NB4 (cell line): ENCODE measurements at regions not wholly inside any gene's neighbourhood (a gene's known extent, or its start where the extent isn't known, plus 50 kb on each side); places are given as distances from the start of the nearest gene placed in this dataset.

Source experiments
- DNase-seq: peaks from one replicate; pipeline ENCODE4 v3.0.0; 2010; ENCODE audit warnings: low read depth
- H3K4me3 ChIP-seq: one replicate; pipeline ENCODE4 v1.5.1; 2011; ENCODE audit warnings: mild to moderate bottlenecking, low read depth, low read length, moderate library complexity
- MAX ChIP-seq: IDR thresholded peaks from 2 replicates; pipeline ENCODE4 v1.6.1; 2011; ENCODE audit warnings: low read depth, low read length
- MYC ChIP-seq: IDR thresholded peaks from 2 replicates; pipeline ENCODE4 v1.6.1; 2011; ENCODE audit warnings: low read depth, low read length
- POLR2A ChIP-seq: IDR thresholded peaks from 2 replicates; pipeline ENCODE4 v1.6.1; 2011; ENCODE audit warnings: mild to moderate bottlenecking; ENCODE audit not compliant: insufficient read length; ENCODE audit errors: extremely low read depth
- TF ChIP-seq, protein P1 (sequence below): IDR thresholded peaks from one replicate; pipeline ENCODE4 v1.5.1; 2012; ENCODE audit warnings: low read depth, low read length

- no peak for DNase-seq
- no peak overlapping the region for H3K4me3 ChIP-seq
- TF ChIP-seq MYC, result no peak
- no peak for TF ChIP-seq POLR2A
Observed at GRCh38 chr5:125525356-125525755, 778.9 kb upstream of the ZNF608 start.

DNA sequence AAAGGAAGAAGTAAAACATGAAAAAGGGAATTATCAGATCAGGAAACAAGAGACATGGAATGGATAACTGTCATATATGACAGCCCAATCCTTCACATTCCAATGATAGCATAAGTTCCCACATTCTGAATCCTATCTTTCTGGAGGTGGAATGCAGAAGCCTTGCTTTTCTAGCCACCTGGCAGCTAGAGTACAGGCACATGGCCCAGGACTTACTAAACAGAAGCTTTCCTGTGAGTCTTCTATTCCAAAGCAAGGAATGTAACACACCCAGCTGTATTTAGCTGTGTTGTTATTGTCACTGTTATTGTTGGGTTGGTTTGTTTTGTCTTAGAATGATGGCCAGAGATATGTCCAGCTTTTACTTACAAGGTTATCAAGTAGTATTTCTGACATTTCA, 780.5 kb upstream of the ZNF608 start:
- TF ChIP-seq, protein P1, sequence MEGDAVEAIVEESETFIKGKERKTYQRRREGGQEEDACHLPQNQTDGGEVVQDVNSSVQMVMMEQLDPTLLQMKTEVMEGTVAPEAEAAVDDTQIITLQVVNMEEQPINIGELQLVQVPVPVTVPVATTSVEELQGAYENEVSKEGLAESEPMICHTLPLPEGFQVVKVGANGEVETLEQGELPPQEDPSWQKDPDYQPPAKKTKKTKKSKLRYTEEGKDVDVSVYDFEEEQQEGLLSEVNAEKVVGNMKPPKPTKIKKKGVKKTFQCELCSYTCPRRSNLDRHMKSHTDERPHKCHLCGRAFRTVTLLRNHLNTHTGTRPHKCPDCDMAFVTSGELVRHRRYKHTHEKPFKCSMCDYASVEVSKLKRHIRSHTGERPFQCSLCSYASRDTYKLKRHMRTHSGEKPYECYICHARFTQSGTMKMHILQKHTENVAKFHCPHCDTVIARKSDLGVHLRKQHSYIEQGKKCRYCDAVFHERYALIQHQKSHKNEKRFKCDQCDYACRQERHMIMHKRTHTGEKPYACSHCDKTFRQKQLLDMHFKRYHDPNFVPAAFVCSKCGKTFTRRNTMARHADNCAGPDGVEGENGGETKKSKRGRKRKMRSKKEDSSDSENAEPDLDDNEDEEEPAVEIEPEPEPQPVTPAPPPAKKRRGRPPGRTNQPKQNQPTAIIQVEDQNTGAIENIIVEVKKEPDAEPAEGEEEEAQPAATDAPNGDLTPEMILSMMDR, result no peak
- no peak for TF ChIP-seq POLR2A
- TF ChIP-seq MAX, result no peak
- TF ChIP-seq MYC, result no peak
- no peak for DNase-seq
- no peak overlapping the region for H3K4me3 ChIP-seq

- no peak for DNase-seq
- H3K4me3 ChIP-seq, result no peak overlapping the region
- no peak for TF ChIP-seq MAX
- no peak for TF ChIP-seq MYC
- no peak for TF ChIP-seq POLR2A
- TF ChIP-seq, protein P1, result no peak
Observed at GRCh38 chr5:125528881-125529280, 782.4 kb upstream of the ZNF608 start.

GRCh38 chr5:125530833-125531615, 784.6 kb upstream of the ZNF608 start:
- TF ChIP-seq MYC (no peak), MAX (no peak), POLR2A (no peak)
- TF ChIP-seq, protein P1, result no peak
- H3K4me3 ChIP-seq, result no peak overlapping the region
- no peak for DNase-seq

GRCh38 chr5:125536095-125536494, 789.7 kb upstream of the ZNF608 start:
- TF ChIP-seq MAX, result no peak
- TF ChIP-seq, protein P1, result no peak
- TF ChIP-seq MYC, result no peak
- no peak for TF ChIP-seq POLR2A
- no peak for DNase-seq
- no peak overlapping the region for H3K4me3 ChIP-seq

DNA sequence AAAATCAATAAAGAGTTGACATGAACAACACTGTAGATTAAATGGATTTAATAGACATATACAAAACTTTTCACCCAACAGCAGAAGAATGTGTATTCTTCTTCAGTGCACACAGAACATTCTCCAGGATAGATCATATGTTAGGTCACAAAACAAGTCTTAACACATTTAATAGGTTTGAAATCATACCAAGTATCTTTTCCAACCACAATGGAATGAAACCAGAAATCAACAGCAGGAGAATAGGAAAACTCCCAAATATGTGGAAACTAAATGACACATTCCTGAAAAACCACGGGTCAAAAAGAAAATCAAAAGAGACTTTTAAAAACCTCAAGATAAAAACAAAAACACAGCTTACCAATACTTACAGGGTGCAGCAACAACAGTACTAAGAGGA, 790.1 kb upstream of the ZNF608 start:
- no peak for TF ChIP-seq POLR2A
- TF ChIP-seq, protein P1, result no peak
- no peak for TF ChIP-seq MYC
- TF ChIP-seq MAX, result no peak
- no peak overlapping the region for H3K4me3 ChIP-seq
- no peak for DNase-seq
